A673 (cell line): ENCODE measurements at regions not wholly inside any gene's neighbourhood (a gene's known extent, or its start where the extent isn't known, plus 50 kb on each side); places are given as distances from the start of the nearest gene placed in this dataset.

Experiments used
- EZH2 ChIP-seq: fragments of 200-600 bp; sonication (generic); IDR thresholded peaks from 2 replicates; pipeline ENCODE4 v1.6.1; 2017; ENCODE audit warnings: borderline replicate concordance, low read depth, mild to moderate bottlenecking, mixed read lengths, antibody characterized with exemption, low read length; ENCODE audit not compliant: poor library complexity, severe bottlenecking
- TF ChIP-seq, protein P1 (sequence below): fragments of 300-800, 200-600 bp; sonication (generic); conservative IDR thresholded peaks from 2 replicates; pipeline ENCODE4 v1.5.1; 2017; ENCODE audit warnings: low read depth, mild to moderate bottlenecking, antibody characterized with exemption, low read length, moderate library complexity, mixed read lengths

DNA sequence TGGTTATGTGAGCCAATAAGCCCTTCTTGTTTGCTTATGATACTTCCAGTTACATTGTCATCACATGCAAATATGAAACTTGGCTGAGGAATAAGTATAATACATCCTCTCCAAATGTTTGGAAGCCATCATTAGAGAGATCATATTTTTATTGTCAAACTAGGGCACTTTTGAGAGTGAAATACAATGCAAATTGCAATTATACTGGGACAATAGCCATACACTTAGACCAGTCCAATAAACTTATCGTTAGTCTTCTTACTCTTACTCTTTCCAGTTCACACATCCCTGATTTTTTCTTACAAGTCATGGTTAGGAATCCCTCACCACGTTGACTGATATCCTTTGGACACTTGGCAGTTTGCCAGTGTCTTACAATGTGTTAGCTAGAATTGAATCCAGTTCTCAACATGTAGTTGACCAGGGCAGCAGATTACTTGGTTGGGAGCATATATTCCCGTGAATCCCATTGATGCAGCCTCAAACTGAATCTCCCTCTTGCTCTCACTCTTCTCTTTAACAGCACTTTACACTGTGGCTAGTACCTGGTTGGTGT is 519.7 kb upstream of the ID4 start:
- TF ChIP-seq, protein P1, sequence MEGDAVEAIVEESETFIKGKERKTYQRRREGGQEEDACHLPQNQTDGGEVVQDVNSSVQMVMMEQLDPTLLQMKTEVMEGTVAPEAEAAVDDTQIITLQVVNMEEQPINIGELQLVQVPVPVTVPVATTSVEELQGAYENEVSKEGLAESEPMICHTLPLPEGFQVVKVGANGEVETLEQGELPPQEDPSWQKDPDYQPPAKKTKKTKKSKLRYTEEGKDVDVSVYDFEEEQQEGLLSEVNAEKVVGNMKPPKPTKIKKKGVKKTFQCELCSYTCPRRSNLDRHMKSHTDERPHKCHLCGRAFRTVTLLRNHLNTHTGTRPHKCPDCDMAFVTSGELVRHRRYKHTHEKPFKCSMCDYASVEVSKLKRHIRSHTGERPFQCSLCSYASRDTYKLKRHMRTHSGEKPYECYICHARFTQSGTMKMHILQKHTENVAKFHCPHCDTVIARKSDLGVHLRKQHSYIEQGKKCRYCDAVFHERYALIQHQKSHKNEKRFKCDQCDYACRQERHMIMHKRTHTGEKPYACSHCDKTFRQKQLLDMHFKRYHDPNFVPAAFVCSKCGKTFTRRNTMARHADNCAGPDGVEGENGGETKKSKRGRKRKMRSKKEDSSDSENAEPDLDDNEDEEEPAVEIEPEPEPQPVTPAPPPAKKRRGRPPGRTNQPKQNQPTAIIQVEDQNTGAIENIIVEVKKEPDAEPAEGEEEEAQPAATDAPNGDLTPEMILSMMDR = no peak
- TF ChIP-seq EZH2 = no peak
